GM23338 (cell line): ENCODE measurements at regions not wholly inside any gene's neighbourhood (a gene's known extent, or its start where the extent isn't known, plus 50 kb on each side); places are given as distances from the start of the nearest gene placed in this dataset.

ENCODE experiments used
- ATAC-seq: fragments of 200-7000 bp; cut with Tn5 transposase; 3 replicates; pipeline ENCODE4 v1.9.1; 2020
- DNase-seq: peaks from one replicate; pipeline ENCODE4 v3.0.0-alpha.2; 2015; ENCODE audit warnings: low spot score
- H2AFZ ChIP-seq: fragments of 200-600 bp; sonication (generic); 2 replicates; pipeline ENCODE4 v1.8.0; 2016; ENCODE audit warnings: antibody characterized with exemption, mild to moderate bottlenecking, moderate library complexity
- H3F3A ChIP-seq: fragments of 200-600 bp; sonication (generic); replicated peaks from 2 replicates; pipeline ENCODE4 v1.8.0; 2017; ENCODE audit warnings: antibody characterized with exemption, mixed run types, low read depth
- H3K27ac ChIP-seq: fragments of 200-600 bp; sonication (generic); 2 replicates; pipeline ENCODE4 v1.6.1; 2016; ENCODE audit warnings: low read depth
- H3K27me3 ChIP-seq: fragments of 200-600 bp; sonication (generic); 2 replicates; pipeline ENCODE4 v1.8.0; 2016; ENCODE audit warnings: mild to moderate bottlenecking, mixed run types, moderate library complexity; ENCODE audit not compliant: insufficient read depth
- H3K36me3 ChIP-seq: fragments of 200-600 bp; sonication (generic); 2 replicates; pipeline ENCODE4 v1.8.0; 2016; ENCODE audit warnings: mild to moderate bottlenecking; ENCODE audit not compliant: insufficient read depth
- H3K4me1 ChIP-seq: fragments of 200-600 bp; sonication (generic); 2 replicates; pipeline ENCODE4 v1.8.0; 2016; ENCODE audit warnings: mild to moderate bottlenecking, moderate library complexity; ENCODE audit not compliant: insufficient read depth
- H3K4me2 ChIP-seq: fragments of 200-600 bp; sonication (generic); 2 replicates; pipeline ENCODE4 v1.7.1; 2017; ENCODE audit warnings: mixed run types
- H3K4me3 ChIP-seq: fragments of 200-600 bp; sonication (generic); 2 replicates; pipeline ENCODE4 v1.6.1; 2016; ENCODE audit warnings: mixed run types
- H3K79me2 ChIP-seq: fragments of 200-600 bp; sonication (generic); replicated peaks from 2 replicates; pipeline ENCODE4 v1.8.0; 2017; ENCODE audit warnings: mild to moderate bottlenecking; ENCODE audit not compliant: insufficient read depth
- H3K9me2 ChIP-seq: fragments of 200-600 bp; sonication (generic); 2 replicates; pipeline ENCODE4 v1.8.0; 2017; ENCODE audit not compliant: insufficient read depth
- H4K20me1 ChIP-seq: fragments of 200-600 bp; sonication (generic); replicated peaks from 2 replicates; pipeline ENCODE4 v1.8.0; 2017; ENCODE audit warnings: mild to moderate bottlenecking; ENCODE audit not compliant: insufficient read depth
- H3K27ac Mint-ChIP-seq: 2 replicates; pipeline ENCODE4 v1.8.0; 2020; ENCODE audit warnings: inconsistent platforms, mild to moderate bottlenecking, moderate library complexity, mixed read lengths
- H3K27me3 Mint-ChIP-seq: 3 replicates; pipeline ENCODE4 v1.8.0; 2022; ENCODE audit warnings: low read depth, mild to moderate bottlenecking, moderate library complexity, mixed read lengths, inconsistent platforms; ENCODE audit not compliant: insufficient read depth, poor library complexity
- H3K36me3 Mint-ChIP-seq: 3 replicates; pipeline ENCODE4 v1.8.0; 2021; ENCODE audit warnings: low read depth, mild to moderate bottlenecking, inconsistent platforms, moderate library complexity, mixed read lengths
- H3K4me1 Mint-ChIP-seq: 3 replicates; pipeline ENCODE4 v1.8.0; 2020; ENCODE audit warnings: mild to moderate bottlenecking, inconsistent platforms, mixed read lengths
- H3K4me3 Mint-ChIP-seq: 3 replicates; pipeline ENCODE4 v1.8.0; 2021; ENCODE audit warnings: moderate library complexity, mild to moderate bottlenecking, inconsistent platforms, mixed read lengths
- H3K9me3 Mint-ChIP-seq: 3 replicates; pipeline ENCODE4 v1.8.0; 2020; ENCODE audit warnings: moderate library complexity, mild to moderate bottlenecking, inconsistent platforms, mixed read lengths
- CREB1 ChIP-seq: fragments of 250-450 bp; sonication (Bioruptor Pico); IDR thresholded peaks from 2 replicates; pipeline ENCODE4 v1.5.0; 2020; ENCODE audit warnings: low read depth, mild to moderate bottlenecking, moderate library complexity
- EZH2 ChIP-seq: fragments of 200-600 bp; sonication (generic); IDR thresholded peaks from one replicate; pipeline ENCODE4 v1.8.0; 2017; ENCODE audit warnings: antibody characterized with exemption, mild to moderate bottlenecking, low read depth; ENCODE audit not compliant: unreplicated experiment
- EZH2phosphoT487 ChIP-seq: fragments of 200-600 bp; sonication (generic); IDR thresholded peaks from one replicate; pipeline ENCODE4 v1.8.1; 2018; ENCODE audit warnings: antibody characterized with exemption; ENCODE audit not compliant: unreplicated experiment
- JUNB ChIP-seq: IDR thresholded peaks from one replicate; pipeline ENCODE4 v1.6.1; 2016; ENCODE audit warnings: antibody characterized with exemption; ENCODE audit not compliant: unreplicated experiment
- NANOG ChIP-seq: IDR thresholded peaks from 2 replicates; pipeline ENCODE4 v1.6.1; 2016; ENCODE audit warnings: antibody characterized with exemption, borderline replicate concordance
- POLR2AphosphoS5 ChIP-seq: IDR thresholded peaks from 2 replicates; pipeline ENCODE4 v1.6.1; 2016; ENCODE audit warnings: antibody characterized with exemption, low read depth
- STAT1 ChIP-seq: IDR thresholded peaks from one replicate; pipeline ENCODE4 v1.6.1; 2016; ENCODE audit warnings: antibody characterized with exemption; ENCODE audit not compliant: unreplicated experiment
- ZNF114 ChIP-seq: fragments of 250-450 bp; sonication (Bioruptor Pico); IDR thresholded peaks from 2 replicates; pipeline ENCODE4 v1.5.0; 2020; ENCODE audit warnings: mild to moderate bottlenecking, moderate library complexity
- ZNF331 ChIP-seq: fragments of 250-450 bp; sonication (Bioruptor Pico); IDR thresholded peaks from 2 replicates; pipeline ENCODE4 v1.5.0; 2020; ENCODE audit warnings: low read depth, mild to moderate bottlenecking, moderate library complexity
- ZNF462 ChIP-seq: fragments of 250-450 bp; sonication (Bioruptor Pico); IDR thresholded peaks from 2 replicates; pipeline ENCODE4 v1.5.0; 2020; ENCODE audit warnings: mild to moderate bottlenecking, moderate library complexity
- TF ChIP-seq, protein P1 (sequence below): IDR thresholded peaks from one replicate; pipeline ENCODE4 v1.6.1; 2018; ENCODE audit warnings: antibody characterized with exemption; ENCODE audit not compliant: unreplicated experiment
- TF ChIP-seq, protein P2 (sequence below): IDR thresholded peaks from 2 replicates; pipeline ENCODE4 v1.6.1; 2016; ENCODE audit warnings: antibody characterized with exemption
- TF ChIP-seq, protein P3 (sequence below), 2 experiments: fragments of 200-600 bp in 1 of 2; sonication (generic) in 1 of 2; conservative IDR thresholded peaks; 2 replicates each; pipeline versions ENCODE4 v1.5.1 to v1.6.1; 2016 to 2017; ENCODE audit warnings: antibody characterized with exemption in 2 of 2, low read depth in 2 of 2, mild to moderate bottlenecking in 2 of 2, moderate library complexity in 1 of 2

- Mint-ChIP-seq H3K4me1 (no peaks in the 10 kb centered on the region; the same call in 2 of the 3 replicates), H3K4me3 (no peak overlapping the region), H3K27ac (no peak overlapping the region), H3K9me3 (no peaks in the 10 kb centered on the region), H3K27me3 (peaks cover 6% of the 10 kb centered on the region), H3K36me3 (no peaks in the 10 kb centered on the region)
- TF ChIP-seq, protein P1, sequence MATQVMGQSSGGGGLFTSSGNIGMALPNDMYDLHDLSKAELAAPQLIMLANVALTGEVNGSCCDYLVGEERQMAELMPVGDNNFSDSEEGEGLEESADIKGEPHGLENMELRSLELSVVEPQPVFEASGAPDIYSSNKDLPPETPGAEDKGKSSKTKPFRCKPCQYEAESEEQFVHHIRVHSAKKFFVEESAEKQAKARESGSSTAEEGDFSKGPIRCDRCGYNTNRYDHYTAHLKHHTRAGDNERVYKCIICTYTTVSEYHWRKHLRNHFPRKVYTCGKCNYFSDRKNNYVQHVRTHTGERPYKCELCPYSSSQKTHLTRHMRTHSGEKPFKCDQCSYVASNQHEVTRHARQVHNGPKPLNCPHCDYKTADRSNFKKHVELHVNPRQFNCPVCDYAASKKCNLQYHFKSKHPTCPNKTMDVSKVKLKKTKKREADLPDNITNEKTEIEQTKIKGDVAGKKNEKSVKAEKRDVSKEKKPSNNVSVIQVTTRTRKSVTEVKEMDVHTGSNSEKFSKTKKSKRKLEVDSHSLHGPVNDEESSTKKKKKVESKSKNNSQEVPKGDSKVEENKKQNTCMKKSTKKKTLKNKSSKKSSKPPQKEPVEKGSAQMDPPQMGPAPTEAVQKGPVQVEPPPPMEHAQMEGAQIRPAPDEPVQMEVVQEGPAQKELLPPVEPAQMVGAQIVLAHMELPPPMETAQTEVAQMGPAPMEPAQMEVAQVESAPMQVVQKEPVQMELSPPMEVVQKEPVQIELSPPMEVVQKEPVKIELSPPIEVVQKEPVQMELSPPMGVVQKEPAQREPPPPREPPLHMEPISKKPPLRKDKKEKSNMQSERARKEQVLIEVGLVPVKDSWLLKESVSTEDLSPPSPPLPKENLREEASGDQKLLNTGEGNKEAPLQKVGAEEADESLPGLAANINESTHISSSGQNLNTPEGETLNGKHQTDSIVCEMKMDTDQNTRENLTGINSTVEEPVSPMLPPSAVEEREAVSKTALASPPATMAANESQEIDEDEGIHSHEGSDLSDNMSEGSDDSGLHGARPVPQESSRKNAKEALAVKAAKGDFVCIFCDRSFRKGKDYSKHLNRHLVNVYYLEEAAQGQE = no peak
- TF ChIP-seq EZH2phosphoT487 (no peak), ZNF114 (no peak), ZNF331 (CRISPR knock-in tag) (no peak), NANOG (no peak), ZNF462 (CRISPR knock-in tag) (no peak), POLR2AphosphoS5 (no peak), EZH2 (no peak), JUNB (no peak), CREB1 (CRISPR knock-in tag) (no peak), STAT1 (no peak)
- TF ChIP-seq, protein P2, sequence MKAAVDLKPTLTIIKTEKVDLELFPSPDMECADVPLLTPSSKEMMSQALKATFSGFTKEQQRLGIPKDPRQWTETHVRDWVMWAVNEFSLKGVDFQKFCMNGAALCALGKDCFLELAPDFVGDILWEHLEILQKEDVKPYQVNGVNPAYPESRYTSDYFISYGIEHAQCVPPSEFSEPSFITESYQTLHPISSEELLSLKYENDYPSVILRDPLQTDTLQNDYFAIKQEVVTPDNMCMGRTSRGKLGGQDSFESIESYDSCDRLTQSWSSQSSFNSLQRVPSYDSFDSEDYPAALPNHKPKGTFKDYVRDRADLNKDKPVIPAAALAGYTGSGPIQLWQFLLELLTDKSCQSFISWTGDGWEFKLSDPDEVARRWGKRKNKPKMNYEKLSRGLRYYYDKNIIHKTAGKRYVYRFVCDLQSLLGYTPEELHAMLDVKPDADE = no peak
- TF ChIP-seq, protein P3, sequence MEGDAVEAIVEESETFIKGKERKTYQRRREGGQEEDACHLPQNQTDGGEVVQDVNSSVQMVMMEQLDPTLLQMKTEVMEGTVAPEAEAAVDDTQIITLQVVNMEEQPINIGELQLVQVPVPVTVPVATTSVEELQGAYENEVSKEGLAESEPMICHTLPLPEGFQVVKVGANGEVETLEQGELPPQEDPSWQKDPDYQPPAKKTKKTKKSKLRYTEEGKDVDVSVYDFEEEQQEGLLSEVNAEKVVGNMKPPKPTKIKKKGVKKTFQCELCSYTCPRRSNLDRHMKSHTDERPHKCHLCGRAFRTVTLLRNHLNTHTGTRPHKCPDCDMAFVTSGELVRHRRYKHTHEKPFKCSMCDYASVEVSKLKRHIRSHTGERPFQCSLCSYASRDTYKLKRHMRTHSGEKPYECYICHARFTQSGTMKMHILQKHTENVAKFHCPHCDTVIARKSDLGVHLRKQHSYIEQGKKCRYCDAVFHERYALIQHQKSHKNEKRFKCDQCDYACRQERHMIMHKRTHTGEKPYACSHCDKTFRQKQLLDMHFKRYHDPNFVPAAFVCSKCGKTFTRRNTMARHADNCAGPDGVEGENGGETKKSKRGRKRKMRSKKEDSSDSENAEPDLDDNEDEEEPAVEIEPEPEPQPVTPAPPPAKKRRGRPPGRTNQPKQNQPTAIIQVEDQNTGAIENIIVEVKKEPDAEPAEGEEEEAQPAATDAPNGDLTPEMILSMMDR (conservative IDR thresholded peaks at IDR 0.05; ENCODE audit: low read depth in 2 of 2) = no peak
- ATAC-seq = no peak
- H3K27me3 ChIP-seq = no peaks in the 10 kb centered on the region
- H3K27ac ChIP-seq = no peak overlapping the region
- no peaks in the 10 kb centered on the region for H4K20me1 ChIP-seq
- H3K79me2 ChIP-seq = no peaks in the 10 kb centered on the region
- no peaks in the 10 kb centered on the region for H3F3A ChIP-seq
- no peaks in the 10 kb centered on the region for H3K4me1 ChIP-seq
- peaks cover 12% of the 10 kb centered on the region for H3K9me2 ChIP-seq
- no peak for DNase-seq
- H3K4me2 ChIP-seq = no peak overlapping the region
- H3K36me3 ChIP-seq = no peaks in the 10 kb centered on the region
- H2AFZ ChIP-seq = peak overlapping the region; percentile 93
- no peak overlapping the region for H3K4me3 ChIP-seq
Observed at GRCh38 chr10:93211991-93212390, 138.3 kb downstream of the CYP26A1 start.
